Neural cell (in vitro differentiated cells): ENCODE measurements at regions not wholly inside any gene's neighbourhood (a gene's known extent, or its start where the extent isn't known, plus 50 kb on each side); places are given as distances from the start of the nearest gene placed in this dataset.

ENCODE experiments used
- CTCF ChIP-seq: fragments of 450-650 bp; IDR thresholded peaks from 2 replicates; pipeline ENCODE4 v1.5.1; 2014; ENCODE audit warnings: antibody characterized with exemption, mild to moderate bottlenecking, moderate library complexity; ENCODE audit not compliant: poor library complexity, severe bottlenecking
- SMC3 ChIP-seq: fragments of 450-650 bp; conservative IDR thresholded peaks from 2 replicates; pipeline ENCODE4 v1.6.1; 2014; ENCODE audit warnings: antibody characterized with exemption, mild to moderate bottlenecking, moderate library complexity; ENCODE audit not compliant: poor library complexity
- TAF1 ChIP-seq: IDR thresholded peaks from 2 replicates; pipeline ENCODE4 v1.6.1; 2012; ENCODE audit warnings: low read depth

- TF ChIP-seq CTCF (no peak), TAF1 (no peak), SMC3 (no peak)
These were observed 247.2 kb upstream of the CSF3R start for GRCh38 chr1:36729716-36730510.
